HG02885 (cell line): ENCODE measurements at regions not wholly inside any gene's neighbourhood (a gene's known extent, or its start where the extent isn't known, plus 50 kb on each side); places are given as distances from the start of the nearest gene placed in this dataset.
"Not testable (repeated sequence)": the region's sequence is repeated elsewhere in the genome, so short reads cannot be mapped to it uniquely, and the experiment has no call there.

ENCODE experiments used
- ATAC-seq: cut with Tn5 transposase; IDR thresholded peaks from one replicate; pipeline ENCODE4 v1.9.1; 2021; ENCODE audit warnings: mild to moderate bottlenecking; ENCODE audit not compliant: unreplicated experiment, poor library complexity

DNA sequence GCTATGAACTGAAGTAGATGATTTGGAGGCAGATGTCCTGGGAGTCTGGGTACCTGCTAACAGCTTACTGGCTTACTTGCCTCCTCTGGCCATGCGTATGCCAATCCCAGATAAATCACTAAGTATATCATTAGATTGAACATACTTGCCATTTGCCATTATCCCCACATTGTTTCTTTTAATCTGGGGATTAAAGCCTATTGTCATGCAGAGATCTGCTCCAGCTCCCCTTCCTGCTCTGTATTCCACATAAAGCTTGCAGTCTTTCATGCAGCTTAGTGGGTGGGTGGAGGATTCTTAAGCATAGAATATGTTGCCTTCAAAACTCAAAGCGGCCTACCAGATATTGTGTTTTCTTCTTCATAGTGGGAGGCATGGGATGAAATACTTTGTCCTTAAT, 311.8 kb upstream of the MMADHC start:
- ATAC-seq: no peak

DNA sequence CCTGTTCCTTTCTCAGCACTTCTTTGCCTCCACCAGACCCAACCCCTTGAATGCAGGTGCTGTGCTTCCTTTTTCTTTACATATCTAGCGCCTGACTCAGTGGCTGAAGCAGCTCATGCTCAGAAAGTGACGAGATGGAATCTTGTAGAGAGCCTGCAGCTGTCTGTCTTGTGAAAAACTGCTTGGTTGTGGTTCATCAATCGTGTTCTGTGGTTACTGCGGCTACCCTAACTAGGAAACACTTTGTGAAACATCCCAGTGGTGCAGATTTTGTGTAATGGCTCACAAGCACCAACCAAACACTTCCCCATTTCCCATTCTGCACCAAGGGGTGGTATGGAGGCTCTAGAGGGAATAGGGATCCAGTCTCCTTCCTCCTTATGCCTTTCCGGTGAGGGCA, 307.2 kb upstream of the MMADHC start:
- ATAC-seq: no peak

DNA sequence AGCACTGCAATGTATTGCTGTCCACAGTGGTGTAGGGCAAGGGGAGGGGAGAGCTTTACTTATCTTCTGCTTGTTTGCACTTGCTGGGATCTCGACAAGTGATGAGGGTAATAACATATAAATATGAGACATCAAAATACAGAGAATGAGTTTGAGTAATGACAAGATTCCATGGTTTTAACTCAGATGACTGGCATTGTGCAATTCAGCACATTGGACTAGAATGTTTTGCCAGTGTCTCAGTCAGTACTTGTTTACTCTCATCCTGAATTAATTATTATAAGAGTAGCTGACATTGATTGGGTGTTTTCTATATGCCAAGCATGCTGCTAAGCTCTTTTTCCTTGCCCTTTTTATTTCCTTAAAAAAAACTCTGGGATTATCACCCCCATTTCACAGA, 306.7 kb upstream of the MMADHC start:
- ATAC-seq: no peak

GRCh38 chr2:149892563-149892962, 305.0 kb upstream of the MMADHC start:
- no peak for ATAC-seq

- ATAC-seq: no peak
Measured at GRCh38 chr2:149885946-149886345, 298.4 kb upstream of the MMADHC start.

DNA sequence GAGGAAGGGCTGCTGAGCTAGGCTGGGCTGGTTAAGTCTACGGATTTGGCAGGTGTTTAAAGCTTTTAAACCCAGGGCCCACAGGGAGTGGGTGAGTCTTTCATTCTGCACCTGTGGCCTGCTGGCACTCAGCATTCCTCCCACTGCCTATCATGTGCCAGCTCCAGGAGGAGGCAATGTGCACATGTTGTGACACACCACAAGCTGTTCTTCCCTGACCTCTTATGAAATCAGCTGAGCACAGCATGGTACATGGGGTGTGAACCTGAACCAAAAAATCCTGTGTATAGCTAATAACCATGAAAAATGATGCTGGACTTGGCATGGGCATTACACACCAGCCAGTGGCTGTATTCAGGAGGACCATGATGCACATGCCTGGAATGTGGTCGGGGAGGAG, 297.9 kb upstream of the MMADHC start:
- ATAC-seq: no peak

GRCh38 chr2:149884871-149885270, 297.3 kb upstream of the MMADHC start:
- no peak for ATAC-seq

GRCh38 chr2:149877913-149878312, 290.3 kb upstream of the MMADHC start:
- no peak for ATAC-seq

DNA sequence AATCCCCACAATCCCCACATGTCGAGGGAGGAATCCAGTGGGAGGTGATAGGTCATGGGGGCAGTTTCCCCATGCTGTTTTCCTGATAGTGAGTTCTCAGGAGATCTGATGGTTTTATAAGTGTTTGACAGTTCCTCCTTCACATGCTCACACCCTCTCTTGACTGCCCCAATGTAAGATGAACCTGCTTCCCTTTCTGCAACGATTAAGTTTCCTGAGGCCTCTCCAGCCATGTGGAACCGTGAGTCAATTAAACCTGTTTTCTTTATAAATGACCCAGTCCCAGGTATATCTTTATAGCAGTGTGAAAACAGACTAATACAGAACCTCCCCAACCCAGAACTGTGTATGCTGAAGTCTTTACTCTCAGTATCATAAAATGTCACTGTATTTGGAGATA, 289.5 kb upstream of the MMADHC start:
- no peak for ATAC-seq

GRCh38 chr2:149873936-149874335, 286.4 kb upstream of the MMADHC start:
- no peak for ATAC-seq

DNA sequence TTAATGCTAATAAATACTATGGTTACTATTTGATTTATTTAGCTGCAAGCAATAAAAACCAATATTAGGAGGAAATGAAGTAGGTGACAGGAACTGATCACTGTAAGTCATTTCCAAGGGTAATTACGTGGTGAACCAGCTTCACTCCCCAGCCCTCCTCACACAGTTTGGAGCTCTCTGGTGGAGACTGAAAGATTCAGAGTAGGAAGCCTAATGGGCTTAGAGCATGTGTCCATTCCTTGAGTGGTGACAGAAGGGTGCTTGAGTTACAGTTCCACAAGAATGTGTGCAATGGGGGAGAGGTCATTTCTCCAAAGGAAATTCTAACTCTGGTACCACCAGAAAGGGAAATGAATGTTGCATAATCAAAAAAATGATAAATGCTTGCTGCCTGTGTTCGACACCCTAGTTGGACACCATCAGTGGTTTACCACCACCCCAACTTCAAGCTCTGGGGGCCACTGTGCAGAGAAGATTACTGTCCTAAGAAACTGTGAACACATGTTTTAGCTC, 285.1 kb upstream of the MMADHC start:
- no peak for ATAC-seq

- no peak for ATAC-seq
Measured at GRCh38 chr2:149872041-149872440, 284.5 kb upstream of the MMADHC start.

DNA sequence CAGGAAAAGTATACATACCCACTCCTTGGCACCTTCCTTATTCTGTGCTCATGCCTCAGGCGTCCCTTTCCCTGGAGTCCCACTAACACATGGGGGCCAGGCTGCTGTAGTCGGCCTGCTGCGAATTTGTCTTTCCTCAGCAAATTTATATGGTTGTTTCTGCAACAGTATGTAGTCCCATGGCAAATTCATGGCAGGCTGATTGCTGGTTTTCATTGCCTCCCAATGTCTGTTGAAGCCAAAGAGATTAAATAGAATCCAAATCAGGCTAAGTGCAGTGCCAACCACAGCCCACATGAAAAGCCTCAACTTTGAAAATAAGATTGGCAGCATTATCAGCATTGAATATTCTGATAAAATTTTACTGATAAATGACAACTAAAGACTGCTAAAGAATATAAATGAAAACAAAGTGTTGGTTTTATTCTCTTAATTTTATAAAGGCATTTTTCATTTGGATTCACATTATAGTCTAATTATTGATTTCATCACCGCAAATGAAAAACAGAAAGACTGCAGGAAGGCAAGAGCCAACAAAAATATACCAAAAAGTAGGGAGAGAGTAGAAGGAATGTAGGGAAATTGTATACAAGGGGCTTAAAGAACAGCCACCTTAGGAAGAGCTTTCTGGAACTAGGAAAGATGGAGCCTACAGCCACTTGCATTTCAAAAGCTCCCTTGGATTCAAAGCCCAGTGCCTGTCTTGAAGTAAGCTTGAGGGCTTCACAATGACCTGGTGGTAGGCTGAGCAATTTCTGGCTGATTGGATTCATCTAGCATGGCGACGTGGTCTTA, 283.7 kb upstream of the MMADHC start:
- ATAC-seq: no peak

DNA sequence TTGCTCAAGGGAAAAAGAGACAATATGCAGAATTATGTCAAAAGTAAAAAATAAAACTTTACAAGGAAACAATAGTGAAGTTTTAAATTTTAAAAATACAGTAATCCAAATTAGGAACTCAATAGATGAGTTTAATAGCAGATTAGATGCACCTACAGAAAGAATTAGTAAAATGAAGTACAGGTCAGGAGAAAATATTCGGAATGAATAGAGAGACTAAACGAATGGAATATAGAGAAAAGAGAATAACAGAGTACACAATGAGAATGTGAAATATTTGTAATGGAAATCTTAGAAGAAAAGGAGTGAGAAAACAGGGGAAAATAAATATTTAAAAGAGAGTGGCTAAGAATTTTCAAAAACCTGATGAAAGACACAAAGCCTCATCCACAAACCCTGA, 275.7 kb upstream of the MMADHC start:
- ATAC-seq: no peak

DNA sequence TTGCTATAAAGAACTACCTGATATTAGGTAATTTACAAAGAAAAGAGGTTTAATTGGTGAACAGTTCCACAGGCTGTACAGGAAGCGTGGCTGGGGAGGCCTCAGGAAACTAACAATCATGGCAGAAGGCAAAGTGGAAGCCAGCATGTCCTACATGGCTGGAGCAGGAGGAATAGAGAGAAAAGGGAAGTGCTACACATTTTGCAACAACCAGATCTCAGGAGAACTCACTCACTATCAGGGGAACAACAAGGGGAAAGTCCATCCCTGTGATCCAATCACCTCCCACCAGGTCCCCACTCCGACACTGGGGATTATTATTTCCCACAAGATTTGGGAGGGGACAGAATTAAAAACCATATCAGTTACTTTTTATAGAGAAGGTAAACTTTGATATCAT, 273.5 kb upstream of the MMADHC start:
- no peak for ATAC-seq

- no peak for ATAC-seq
Measured at GRCh38 chr2:149860276-149860921, 272.8 kb upstream of the MMADHC start.

- no peak for ATAC-seq
Measured at GRCh38 chr2:149858901-149859634, 271.5 kb upstream of the MMADHC start.

DNA sequence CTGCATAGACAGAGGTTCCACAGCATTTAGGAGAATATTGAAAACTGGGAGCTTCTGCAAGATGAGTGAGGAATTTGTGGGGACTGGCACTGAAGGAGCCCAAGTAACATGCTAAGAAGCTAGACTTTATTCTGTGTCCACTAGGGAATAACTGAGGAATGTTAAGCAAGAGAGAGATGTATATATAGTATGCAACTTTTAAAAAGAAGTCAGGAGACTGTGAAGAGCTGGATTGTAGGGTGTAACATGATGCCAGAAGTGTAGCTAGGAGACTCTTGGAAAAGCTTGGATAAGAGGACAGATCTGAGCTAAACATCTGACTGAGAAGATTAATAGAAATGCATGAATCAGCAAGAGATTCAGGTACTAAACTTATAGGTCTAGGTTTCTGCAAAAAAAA, 270.6 kb upstream of the MMADHC start:
- no peak for ATAC-seq

- ATAC-seq: no peak
Measured at GRCh38 chr2:149857344-149857743, 269.8 kb upstream of the MMADHC start.

DNA sequence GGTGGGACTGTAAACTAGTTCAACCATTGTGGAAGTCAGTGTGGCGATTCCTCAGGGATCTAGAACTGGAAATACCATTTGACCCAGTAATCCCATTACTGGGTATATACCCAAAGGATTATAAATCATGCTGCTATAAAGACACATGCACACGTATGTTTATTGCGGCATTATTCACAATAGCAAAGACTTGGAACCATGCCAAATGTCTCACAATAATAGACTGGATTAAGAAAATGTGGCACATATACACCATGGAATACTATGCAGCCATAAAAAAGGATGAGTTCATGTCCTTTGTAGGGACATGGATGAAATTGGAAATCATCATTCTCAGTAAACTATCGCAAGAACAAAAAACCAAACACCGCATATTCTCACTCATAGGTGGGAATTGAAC, 268.3 kb upstream of the MMADHC start:
- not testable (repeated sequence) for ATAC-seq

- ATAC-seq: no peak
Measured at GRCh38 chr2:149849591-149849990, 262.0 kb upstream of the MMADHC start.
